WTC11 (cell line): ENCODE measurements at regions not wholly inside any gene's neighbourhood (a gene's known extent, or its start where the extent isn't known, plus 50 kb on each side); places are given as distances from the start of the nearest gene placed in this dataset.

Source experiments
- FOXJ3 ChIP-seq: sonication (generic); formaldehyde crosslinking; IDR thresholded peaks from 2 replicates; pipeline ENCODE4 v1.9.0; 2021; ENCODE audit warnings: missing genetic modification reagents, mild to moderate bottlenecking, borderline replicate concordance
- FOXK1 ChIP-seq: sonication (generic); formaldehyde crosslinking; IDR thresholded peaks from 2 replicates; pipeline ENCODE4 v1.8.0; 2022; ENCODE audit warnings: mild to moderate bottlenecking, moderate library complexity, missing genetic modification reagents
- TF ChIP-seq, protein P1 (sequence below): fragments of 200-600 bp; IDR thresholded peaks from 2 replicates; pipeline ENCODE4 v1.8.0; 2022; ENCODE audit warnings: antibody characterized with exemption

DNA sequence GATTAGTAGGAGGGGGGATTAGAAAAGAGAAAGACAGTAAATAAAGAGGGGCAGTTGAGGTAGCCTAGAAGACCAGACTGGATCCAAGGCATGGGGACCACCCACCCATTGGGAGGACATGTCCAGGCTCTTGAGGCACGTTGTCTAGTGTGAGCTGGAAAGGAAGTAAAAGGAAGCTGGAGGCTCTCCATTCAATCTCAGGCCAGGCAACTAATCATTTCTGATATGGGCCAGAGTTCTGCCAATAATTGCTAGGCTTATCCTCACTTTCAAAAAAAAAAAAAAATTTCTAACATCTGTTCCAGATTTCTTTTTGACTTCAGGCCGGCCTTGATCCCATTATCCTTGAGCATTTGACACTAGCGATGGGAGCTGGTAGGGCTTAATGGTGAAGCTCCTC lies 476.1 kb downstream of the SOX6 start:
- TF ChIP-seq, protein P1, sequence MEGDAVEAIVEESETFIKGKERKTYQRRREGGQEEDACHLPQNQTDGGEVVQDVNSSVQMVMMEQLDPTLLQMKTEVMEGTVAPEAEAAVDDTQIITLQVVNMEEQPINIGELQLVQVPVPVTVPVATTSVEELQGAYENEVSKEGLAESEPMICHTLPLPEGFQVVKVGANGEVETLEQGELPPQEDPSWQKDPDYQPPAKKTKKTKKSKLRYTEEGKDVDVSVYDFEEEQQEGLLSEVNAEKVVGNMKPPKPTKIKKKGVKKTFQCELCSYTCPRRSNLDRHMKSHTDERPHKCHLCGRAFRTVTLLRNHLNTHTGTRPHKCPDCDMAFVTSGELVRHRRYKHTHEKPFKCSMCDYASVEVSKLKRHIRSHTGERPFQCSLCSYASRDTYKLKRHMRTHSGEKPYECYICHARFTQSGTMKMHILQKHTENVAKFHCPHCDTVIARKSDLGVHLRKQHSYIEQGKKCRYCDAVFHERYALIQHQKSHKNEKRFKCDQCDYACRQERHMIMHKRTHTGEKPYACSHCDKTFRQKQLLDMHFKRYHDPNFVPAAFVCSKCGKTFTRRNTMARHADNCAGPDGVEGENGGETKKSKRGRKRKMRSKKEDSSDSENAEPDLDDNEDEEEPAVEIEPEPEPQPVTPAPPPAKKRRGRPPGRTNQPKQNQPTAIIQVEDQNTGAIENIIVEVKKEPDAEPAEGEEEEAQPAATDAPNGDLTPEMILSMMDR: no peak
- no peak for TF ChIP-seq FOXK1 (CRISPR knock-in tag)
- no peak for TF ChIP-seq FOXJ3 (CRISPR knock-in tag)
